Loucy (cell line): ENCODE measurements at regions not wholly inside any gene's neighbourhood (a gene's known extent, or its start where the extent isn't known, plus 50 kb on each side); places are given as distances from the start of the nearest gene placed in this dataset.

Source experiments
- CTCF ChIP-seq: fragments of 200-600 bp; sonication (generic); conservative IDR thresholded peaks from 2 replicates; pipeline ENCODE4 v1.5.1; 2014; ENCODE audit warnings: mild to moderate bottlenecking, antibody characterized with exemption, low read length
- EZH2phosphoT487 ChIP-seq: fragments of 200-600 bp; IDR thresholded peaks from 2 replicates; pipeline ENCODE4 v1.6.1; 2018; ENCODE audit warnings: antibody characterized with exemption, mild to moderate bottlenecking, moderate library complexity, borderline replicate concordance

GRCh38 chr12:111189792-111190191 lies 179.1 kb downstream of the PHETA1 start:
- TF ChIP-seq CTCF (no peak), EZH2phosphoT487 (no peak)
